CD8-positive, alpha-beta memory T cell (primary cell): ENCODE measurements at regions not wholly inside any gene's neighbourhood (a gene's known extent, or its start where the extent isn't known, plus 50 kb on each side); places are given as distances from the start of the nearest gene placed in this dataset.
"Not testable (repeated sequence)": the region's sequence is repeated elsewhere in the genome, so short reads cannot be mapped to it uniquely, and the experiment has no call there.

Experiments
- CTCF ChIA-PET: fragments of 350-600 bp; sonication (Branson Sonifier 250); formaldehyde crosslinking; loops from one replicate; lab custom pipeline; 2021; ENCODE audit warnings: antibody characterized with exemption; lab: Charles Lee
- POLR2A ChIA-PET: fragments of 350-600 bp; sonication (Branson Sonifier 250); formaldehyde crosslinking; loops from one replicate; lab custom pipeline; 2021; ENCODE audit warnings: antibody characterized with exemption; lab: Charles Lee
- DNase-seq, 5 donors: peaks; one replicate each; pipeline versions ENCODE4 v3.0.0 to v3.0.0-alpha.2; 2020 to 2022; ENCODE audit warnings: mixed read lengths in 1 of 5
- H3K27ac ChIP-seq: one replicate; pipeline ENCODE4 v1.7.0; 2013; ENCODE audit warnings: low read depth, mild to moderate bottlenecking, low read length, moderate library complexity
- H3K27me3 ChIP-seq: 2 replicates; pipeline ENCODE4 v1.7.0; 2013; ENCODE audit warnings: low read length, mild to moderate bottlenecking; ENCODE audit not compliant: insufficient read depth, poor library complexity, severe bottlenecking
- H3K36me3 ChIP-seq: 2 replicates; pipeline ENCODE4 v1.7.0; 2013; ENCODE audit warnings: mild to moderate bottlenecking, low read length, moderate library complexity; ENCODE audit not compliant: insufficient read depth
- H3K4me1 ChIP-seq: 2 replicates; pipeline ENCODE4 v1.7.0; 2013; ENCODE audit warnings: mild to moderate bottlenecking, low read length, moderate library complexity; ENCODE audit not compliant: insufficient read depth
- H3K4me3 ChIP-seq: 2 replicates; pipeline ENCODE4 v1.7.0; 2013; ENCODE audit warnings: mild to moderate bottlenecking, low read length
- H3K9me3 ChIP-seq: 2 replicates; pipeline ENCODE4 v1.7.0; 2013; ENCODE audit warnings: mild to moderate bottlenecking, low read length
- H3K27ac Mint-ChIP-seq, 8 donors: one replicate each; pipeline ENCODE4 v1.8.0; 2020 to 2021; ENCODE audit warnings: mixed read lengths in 8 of 8, mild to moderate bottlenecking in 6 of 8, inconsistent platforms in 3 of 8, moderate library complexity in 3 of 8
- H3K27me3 Mint-ChIP-seq, 2 donors: one replicate each; pipeline ENCODE4 v1.8.0; 2020 to 2021; ENCODE audit warnings: mixed read lengths in 2 of 2, mild to moderate bottlenecking in 1 of 2, moderate library complexity in 1 of 2
- H3K36me3 Mint-ChIP-seq, 3 donors: one replicate each; pipeline ENCODE4 v1.8.0; 2020 to 2021; ENCODE audit warnings: mixed read lengths in 3 of 3, inconsistent platforms in 1 of 3, mild to moderate bottlenecking in 1 of 3
- H3K4me1 Mint-ChIP-seq, 3 donors: one replicate each; pipeline ENCODE4 v1.8.0; 2020 to 2021; ENCODE audit warnings: mixed read lengths in 3 of 3, inconsistent platforms in 1 of 3, mild to moderate bottlenecking in 1 of 3
- H3K4me3 Mint-ChIP-seq, 7 donors: one replicate each; pipeline ENCODE4 v1.8.0; 2020 to 2021; ENCODE audit warnings: mixed read lengths in 7 of 7, mild to moderate bottlenecking in 6 of 7, moderate library complexity in 4 of 7, inconsistent platforms in 2 of 7
- H3K9me3 Mint-ChIP-seq, 5 donors: one replicate each; pipeline ENCODE4 v1.8.0; 2020 to 2022; ENCODE audit warnings: mixed read lengths in 5 of 5, mild to moderate bottlenecking in 3 of 5, moderate library complexity in 2 of 5, inconsistent platforms in 1 of 5

DNA sequence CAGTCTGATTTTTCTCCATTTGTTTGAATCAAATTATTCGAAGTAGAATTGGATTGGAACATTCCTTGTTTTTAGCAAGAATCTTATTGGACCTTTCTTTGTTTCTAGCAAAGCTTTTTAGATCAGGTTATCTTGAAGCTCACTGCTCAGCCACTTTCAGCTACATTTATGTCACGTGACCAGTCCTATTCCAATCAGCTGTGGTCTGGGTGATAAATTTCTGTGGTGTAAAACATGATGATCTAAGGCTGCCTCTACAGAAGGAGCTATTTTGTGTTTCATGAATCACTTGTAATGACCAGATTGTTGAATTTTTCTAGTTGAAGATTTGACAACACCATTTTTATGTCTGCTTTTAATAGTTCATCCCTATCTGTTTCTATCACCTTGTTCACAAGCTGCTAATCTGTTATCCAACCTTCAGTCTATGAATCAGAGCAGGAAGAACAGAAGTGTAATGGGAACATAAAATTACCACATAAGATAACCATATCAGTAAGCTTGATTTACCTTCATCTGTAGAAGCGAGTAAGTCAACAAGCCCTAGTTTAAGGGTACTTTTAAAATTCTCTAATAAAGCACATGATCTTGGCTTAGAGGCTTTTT lies 101.0 kb upstream of the MAP3K7 start:
- Histone ChIP-seq H3K4me3 (no peak overlapping the region), H3K36me3 (no peaks in the 10 kb centered on the region), H3K27ac (no peak overlapping the region), H3K27me3 (no peaks in the 10 kb centered on the region), H3K9me3 (no peaks in the 10 kb centered on the region), H3K4me1 (no peaks in the 10 kb centered on the region)
- no peak overlapping the region for H3K4me3 Mint-ChIP-seq
- CTCF ChIA-PET, result no interaction called here
- no peak overlapping the region for H3K27ac Mint-ChIP-seq
- POLR2A ChIA-PET, result no interaction called here
- no peaks in the 10 kb centered on the region for H3K36me3 Mint-ChIP-seq
- peaks cover 0 to 7% (median 0%) of the 10 kb centered on the region in 5 donors for H3K9me3 Mint-ChIP-seq
- no peaks in the 10 kb centered on the region for H3K4me1 Mint-ChIP-seq
- H3K27me3 Mint-ChIP-seq, result peaks cover 2 to 33% of the 10 kb centered on the region in 2 donors
- no peak for DNase-seq

DNA sequence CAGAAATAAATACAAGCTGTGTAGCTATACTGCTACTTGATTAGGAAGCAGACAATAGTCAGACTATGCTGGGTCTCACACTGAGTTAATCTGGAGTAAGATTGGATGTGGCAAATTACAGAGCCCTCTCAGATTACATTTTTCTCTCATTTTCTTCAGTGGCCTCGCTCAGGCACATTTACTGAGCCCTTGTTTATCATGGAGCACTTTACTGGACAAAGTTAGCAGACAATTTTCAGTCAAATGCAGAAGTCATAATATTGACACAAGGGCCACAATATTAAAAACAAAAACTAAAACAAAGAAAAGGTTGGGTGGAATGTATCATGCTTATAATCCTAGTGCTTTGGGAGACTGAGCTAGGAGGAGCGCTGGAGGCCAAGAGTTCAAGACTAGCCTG lies 95.0 kb upstream of the MAP3K7 start:
- no peak overlapping the region for H3K27ac Mint-ChIP-seq
- Histone ChIP-seq H3K9me3 (no peaks in the 10 kb centered on the region), H3K4me1 (no peaks in the 10 kb centered on the region), H3K4me3 (no peak overlapping the region), H3K27ac (no peak overlapping the region), H3K36me3 (no peaks in the 10 kb centered on the region), H3K27me3 (no peaks in the 10 kb centered on the region)
- POLR2A ChIA-PET, result no interaction called here
- CTCF ChIA-PET, result no interaction called here
- H3K4me1 Mint-ChIP-seq, result no peaks in the 10 kb centered on the region
- no peaks in the 10 kb centered on the region for H3K36me3 Mint-ChIP-seq
- no peak for DNase-seq
- no peak overlapping the region for H3K4me3 Mint-ChIP-seq
- H3K27me3 Mint-ChIP-seq, result peaks cover 3 to 15% of the 10 kb centered on the region in 2 donors
- H3K9me3 Mint-ChIP-seq, result no peaks in the 10 kb centered on the region

DNA sequence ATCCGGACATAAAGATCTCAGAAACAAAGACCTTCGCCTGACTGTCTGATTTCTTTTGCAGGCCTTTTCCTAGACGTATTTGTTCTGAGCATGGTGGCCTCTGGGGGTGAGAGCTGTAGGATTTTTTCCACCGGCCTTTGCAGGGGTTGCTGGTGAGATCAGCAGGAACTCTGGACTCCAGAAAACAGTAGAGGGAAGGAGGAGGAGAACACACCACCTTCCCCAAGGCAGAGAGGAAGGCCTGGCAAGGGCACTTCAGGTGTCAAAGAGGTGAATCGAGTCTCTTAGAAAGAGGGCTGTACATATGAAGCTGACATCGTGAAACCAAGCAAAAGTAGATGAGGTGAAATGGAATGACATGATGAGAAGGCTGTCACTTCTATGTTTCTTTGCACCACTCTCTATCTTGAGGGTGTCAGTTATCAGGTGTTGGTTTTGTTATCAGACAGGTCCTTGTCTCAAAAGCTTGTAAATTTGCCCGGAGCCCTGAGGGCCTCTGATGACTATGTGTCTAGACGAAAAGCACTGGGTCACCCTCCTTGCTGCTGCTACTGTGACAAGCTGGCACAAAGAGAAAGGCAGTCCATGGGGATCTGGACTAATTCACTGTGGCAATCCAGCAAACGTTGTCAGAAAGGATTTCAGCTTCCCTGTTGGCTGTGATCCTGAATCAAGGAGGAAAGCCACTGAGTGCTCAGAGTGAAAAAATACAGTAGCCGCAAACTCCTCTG lies 91.3 kb upstream of the MAP3K7 start:
- Histone ChIP-seq H3K9me3 (no peaks in the 10 kb centered on the region), H3K27me3 (no peaks in the 10 kb centered on the region), H3K4me1 (no peaks in the 10 kb centered on the region), H3K36me3 (no peaks in the 10 kb centered on the region), H3K27ac (no peak overlapping the region), H3K4me3 (no peak overlapping the region)
- Mint-ChIP-seq H3K27me3 (peaks cover 3 to 25% of the 10 kb centered on the region in 2 donors), H3K4me3 (no peak overlapping the region), H3K36me3 (no peaks in the 10 kb centered on the region), H3K4me1 (no peaks in the 10 kb centered on the region), H3K9me3 (no peaks in the 10 kb centered on the region), H3K27ac (no peak overlapping the region)
- ChIA-PET POLR2A (no interaction called here), CTCF (no interaction called here)
- DNase-seq, result no peak

DNA sequence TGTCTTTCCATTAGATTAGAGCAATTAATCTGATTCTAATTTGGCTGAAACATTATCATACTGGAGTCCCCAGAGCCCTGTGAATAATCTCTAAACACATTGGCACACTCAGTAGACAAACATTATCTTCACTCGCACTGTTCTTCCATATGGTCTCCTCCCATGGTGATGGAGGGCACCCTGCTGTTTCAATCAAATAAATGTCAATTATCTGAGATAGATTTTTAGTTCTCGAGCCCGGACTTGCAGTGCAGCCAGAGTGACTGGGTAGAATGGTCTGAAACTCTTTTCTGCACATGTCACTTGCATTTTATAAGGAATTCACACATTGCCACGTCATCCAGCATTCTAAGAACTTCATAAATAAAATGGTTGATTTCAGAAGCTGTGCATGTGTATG lies 90.6 kb upstream of the MAP3K7 start:
- Mint-ChIP-seq H3K9me3 (no peaks in the 10 kb centered on the region), H3K27me3 (peaks cover 5 to 25% of the 10 kb centered on the region in 2 donors), H3K36me3 (no peaks in the 10 kb centered on the region), H3K27ac (no peak overlapping the region), H3K4me3 (no peak overlapping the region), H3K4me1 (no peaks in the 10 kb centered on the region)
- H3K27me3 ChIP-seq, result no peaks in the 10 kb centered on the region
- no peak overlapping the region for H3K27ac ChIP-seq
- H3K9me3 ChIP-seq, result no peaks in the 10 kb centered on the region
- H3K4me3 ChIP-seq, result no peak overlapping the region
- no peaks in the 10 kb centered on the region for H3K4me1 ChIP-seq
- H3K36me3 ChIP-seq, result no peaks in the 10 kb centered on the region
- POLR2A ChIA-PET, result no interaction called here
- CTCF ChIA-PET, result no interaction called here
- no peak for DNase-seq

DNA sequence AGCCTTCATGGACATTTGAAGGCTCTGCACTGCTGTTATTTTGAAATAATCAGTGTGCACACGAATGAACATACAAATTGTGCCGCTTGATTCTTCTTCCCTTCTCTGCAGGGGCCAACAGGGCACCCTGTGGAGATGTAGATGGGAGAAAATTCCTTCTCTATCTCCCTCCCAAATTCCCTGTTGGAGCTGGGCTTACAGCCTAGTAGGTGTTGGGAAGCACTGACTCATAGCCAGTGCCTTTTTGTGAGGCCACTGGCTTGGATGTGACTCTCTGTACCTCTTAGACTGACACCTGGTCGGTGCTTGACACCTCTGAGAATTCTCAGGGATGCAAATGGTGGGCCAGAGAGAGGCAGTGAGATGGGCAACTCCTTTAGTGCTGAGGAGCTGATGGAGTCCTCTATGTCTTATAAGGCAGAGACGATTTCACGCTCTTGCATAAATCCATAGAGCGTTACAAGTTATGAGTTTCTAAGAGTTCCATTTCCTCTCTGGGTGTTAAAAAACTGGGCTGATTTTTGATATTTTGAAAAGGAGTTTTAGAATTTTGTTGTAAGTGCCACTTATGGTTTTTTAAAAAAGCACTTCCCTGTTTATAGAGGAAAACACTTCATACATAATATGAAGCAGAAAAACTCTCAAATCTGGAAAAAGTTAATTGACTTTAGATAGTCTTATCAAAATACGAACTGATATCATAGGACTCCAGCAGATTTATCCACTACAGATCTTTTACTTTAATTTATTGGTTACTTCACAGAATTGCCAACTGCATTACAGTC lies 89.8 kb upstream of the MAP3K7 start:
- DNase-seq, result no peak
- H3K27ac Mint-ChIP-seq, result no peak overlapping the region

DNA sequence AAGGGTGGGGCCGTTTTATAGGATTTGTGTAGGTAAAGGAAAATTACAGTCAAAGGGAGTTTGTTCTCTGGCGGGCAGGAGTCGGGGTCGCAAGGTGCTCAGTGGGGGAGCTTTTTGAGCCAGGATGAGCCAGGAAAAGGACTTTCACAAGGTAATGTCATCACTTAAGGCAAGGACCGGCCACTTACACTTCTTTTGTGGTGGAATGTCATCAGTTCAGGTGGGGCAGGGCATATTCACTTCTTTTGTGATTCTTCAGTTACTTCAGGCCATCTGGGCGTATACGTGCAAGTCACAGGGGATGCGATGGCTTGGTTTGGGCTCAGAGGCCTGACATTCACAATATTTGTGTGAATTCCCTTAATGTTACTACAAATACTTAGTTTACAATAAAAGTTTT lies 88.2 kb upstream of the MAP3K7 start:
- H3K4me3 ChIP-seq, H3K27me3 ChIP-seq, H3K27ac Mint-ChIP-seq, DNase-seq, H3K4me1 ChIP-seq, H3K27ac ChIP-seq, H3K4me1 Mint-ChIP-seq, POLR2A ChIA-PET, H3K9me3 ChIP-seq, H3K36me3 Mint-ChIP-seq, CTCF ChIA-PET, H3K36me3 ChIP-seq, H3K4me3 Mint-ChIP-seq, H3K9me3 Mint-ChIP-seq: not testable (repeated sequence)
- H3K27me3 Mint-ChIP-seq, result peaks cover 5 to 25% of the 10 kb centered on the region in 2 donors

More for the DNA sequence above, 89.8 kb upstream of the MAP3K7 start:
- no peak overlapping the region for H3K4me3 ChIP-seq
- no peaks in the 10 kb centered on the region for H3K27me3 ChIP-seq
- H3K36me3 ChIP-seq, result no peaks in the 10 kb centered on the region
- CTCF ChIA-PET, result no interaction called here
- H3K4me1 ChIP-seq, result no peaks in the 10 kb centered on the region
- no peaks in the 10 kb centered on the region for H3K9me3 Mint-ChIP-seq
- H3K4me1 Mint-ChIP-seq, result no peaks in the 10 kb centered on the region
- H3K27ac ChIP-seq, result no peak overlapping the region
- H3K4me3 Mint-ChIP-seq, result no peak overlapping the region
- H3K9me3 ChIP-seq, result no peaks in the 10 kb centered on the region
- H3K36me3 Mint-ChIP-seq, result no peaks in the 10 kb centered on the region
- POLR2A ChIA-PET, result no interaction called here
- H3K27me3 Mint-ChIP-seq, result peaks cover 6 to 25% of the 10 kb centered on the region in 2 donors

DNA sequence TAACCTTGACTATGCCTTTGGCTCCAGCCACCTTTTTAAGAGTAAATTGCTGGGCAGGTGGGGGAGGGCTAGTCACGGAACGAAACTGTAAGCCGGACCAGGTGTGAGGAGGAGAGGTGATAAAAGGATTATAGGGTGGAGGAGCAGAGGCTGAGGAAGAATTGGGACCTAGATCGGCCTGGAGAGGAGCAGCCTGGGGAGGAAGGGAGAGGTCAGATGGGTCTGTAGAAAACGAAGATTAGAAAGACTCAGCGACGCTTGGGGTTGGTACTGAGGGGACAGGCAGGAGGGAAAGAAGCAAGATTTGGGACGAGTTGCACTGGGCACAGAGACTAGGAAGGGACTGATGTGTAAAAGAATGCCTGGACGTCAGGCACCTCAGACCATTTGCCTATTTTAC lies 87.2 kb upstream of the MAP3K7 start:
- CTCF ChIA-PET, H3K27ac ChIP-seq, DNase-seq, POLR2A ChIA-PET, H3K27me3 ChIP-seq, H3K36me3 Mint-ChIP-seq, H3K27ac Mint-ChIP-seq, H3K9me3 Mint-ChIP-seq, H3K4me1 ChIP-seq, H3K4me1 Mint-ChIP-seq, H3K36me3 ChIP-seq, H3K9me3 ChIP-seq, H3K4me3 ChIP-seq, H3K4me3 Mint-ChIP-seq: not testable (repeated sequence)
- peaks cover 5 to 25% of the 10 kb centered on the region in 2 donors for H3K27me3 Mint-ChIP-seq

DNA sequence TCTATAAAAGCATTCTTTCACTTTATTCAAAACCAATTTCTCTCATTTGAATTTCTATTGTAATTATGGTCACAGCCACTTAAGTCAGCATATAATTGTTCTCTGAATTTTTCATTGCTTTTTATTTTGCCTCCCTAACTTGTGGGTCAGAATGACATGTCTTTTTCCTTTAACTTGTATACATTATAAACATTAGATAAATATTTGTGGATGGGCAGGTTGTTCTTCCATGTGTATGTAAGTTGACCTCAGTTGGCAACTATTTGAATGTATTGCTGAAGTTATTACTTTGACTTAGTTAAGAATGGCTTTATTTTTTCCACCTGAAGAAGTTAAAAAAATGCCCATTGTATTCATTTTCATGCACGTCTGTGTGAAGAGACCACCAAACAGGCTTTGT lies 83.0 kb upstream of the MAP3K7 start:
- Histone ChIP-seq H3K4me1 (no peaks in the 10 kb centered on the region), H3K4me3 (no peak overlapping the region), H3K27me3 (no peaks in the 10 kb centered on the region), H3K27ac (no peak overlapping the region), H3K36me3 (no peaks in the 10 kb centered on the region), H3K9me3 (no peaks in the 10 kb centered on the region)
- POLR2A ChIA-PET, result no interaction called here
- no peaks in the 10 kb centered on the region for H3K36me3 Mint-ChIP-seq
- H3K27me3 Mint-ChIP-seq, result peaks cover 3 to 20% of the 10 kb centered on the region in 2 donors
- CTCF ChIA-PET, result no interaction called here
- DNase-seq, result no peak
- no peaks in the 10 kb centered on the region for H3K4me1 Mint-ChIP-seq
- no peak overlapping the region for H3K4me3 Mint-ChIP-seq
- no peak overlapping the region for H3K27ac Mint-ChIP-seq
- peaks cover 0 to 3% (median 0%) of the 10 kb centered on the region in 5 donors for H3K9me3 Mint-ChIP-seq
